Coronary artery (tissue), 2 donors: ENCODE measurements at regions not wholly inside any gene's neighbourhood (a gene's known extent, or its start where the extent isn't known, plus 50 kb on each side); places are given as distances from the start of the nearest gene placed in this dataset.

Source experiments
- DNase-seq: peaks from one replicate; pipeline ENCODE4 v3.0.0-alpha.2; 2017; ENCODE audit warnings: low spot score
- H3K27ac ChIP-seq, 2 donors: fragments of 200-600 bp; sonication (generic); one replicate each; pipeline ENCODE4 v1.5.1; 2016 to 2019
- H3K4me3 ChIP-seq: fragments of 200-600 bp; sonication (generic); 2 replicates; pipeline ENCODE4 v1.5.1; 2016; ENCODE audit warnings: mild to moderate bottlenecking, moderate library complexity
- CTCF ChIP-seq: fragments of 200-600 bp; sonication (generic); IDR thresholded peaks from one replicate; pipeline ENCODE4 v1.5.1; 2019; ENCODE audit warnings: antibody characterized with exemption

- DNase-seq, result no peak
- no peak overlapping the region for H3K4me3 ChIP-seq
- H3K27ac ChIP-seq, result no peak overlapping the region
- TF ChIP-seq CTCF, result no peak
Measured at GRCh38 chr4:81990898-81991297, 382.9 kb downstream of the HNRNPD start.

GRCh38 chr4:81990211-81990610, 383.6 kb downstream of the HNRNPD start:
- TF ChIP-seq CTCF, result no peak
- Histone ChIP-seq H3K27ac (no peak overlapping the region), H3K4me3 (no peak overlapping the region)
- DNase-seq, result no peak

GRCh38 chr4:81989202-81989601, 384.6 kb downstream of the HNRNPD start:
- Histone ChIP-seq H3K27ac (no peak overlapping the region), H3K4me3 (no peak overlapping the region)
- TF ChIP-seq CTCF, result no peak
- no peak for DNase-seq

- TF ChIP-seq CTCF, result no peak
- no peak for DNase-seq
- H3K27ac ChIP-seq, result no peak overlapping the region
- H3K4me3 ChIP-seq, result no peak overlapping the region
Measured at GRCh38 chr4:81988178-81988577, 385.6 kb downstream of the HNRNPD start.

- Histone ChIP-seq H3K27ac (no peak overlapping the region), H3K4me3 (no peak overlapping the region)
- DNase-seq, result no peak
- no peak for TF ChIP-seq CTCF
Measured at GRCh38 chr4:81984746-81985145, 389.0 kb downstream of the HNRNPD start.

- TF ChIP-seq CTCF, result no peak
Measured at GRCh38 chr4:81982846-81983540, 390.8 kb downstream of the HNRNPD start.

GRCh38 chr4:81981218-81981617, 392.6 kb downstream of the HNRNPD start:
- no peak overlapping the region for H3K4me3 ChIP-seq
- H3K27ac ChIP-seq, result no peak overlapping the region
- DNase-seq, result no peak
- TF ChIP-seq CTCF, result no peak

More at GRCh38 chr4:81982846-81983540, 390.8 kb downstream of the HNRNPD start:
- Histone ChIP-seq H3K27ac (no peak overlapping the region), H3K4me3 (no peak overlapping the region)
- no peak for DNase-seq
